VCaP (cell line): ENCODE measurements at regions not wholly inside any gene's neighbourhood (a gene's known extent, or its start where the extent isn't known, plus 50 kb on each side); places are given as distances from the start of the nearest gene placed in this dataset.
"Not testable (repeated sequence)": the region's sequence is repeated elsewhere in the genome, so short reads cannot be mapped to it uniquely, and the experiment has no call there.

Source experiments
- H3K27ac ChIP-seq: fragments of 450-650 bp; 2 replicates; pipeline ENCODE4 v1.5.1; 2017
- TF ChIP-seq, protein P1 (sequence below): fragments of 450-650 bp; conservative IDR thresholded peaks from 2 replicates; pipeline ENCODE4 v1.5.1; 2017; ENCODE audit warnings: mild to moderate bottlenecking, moderate library complexity

DNA sequence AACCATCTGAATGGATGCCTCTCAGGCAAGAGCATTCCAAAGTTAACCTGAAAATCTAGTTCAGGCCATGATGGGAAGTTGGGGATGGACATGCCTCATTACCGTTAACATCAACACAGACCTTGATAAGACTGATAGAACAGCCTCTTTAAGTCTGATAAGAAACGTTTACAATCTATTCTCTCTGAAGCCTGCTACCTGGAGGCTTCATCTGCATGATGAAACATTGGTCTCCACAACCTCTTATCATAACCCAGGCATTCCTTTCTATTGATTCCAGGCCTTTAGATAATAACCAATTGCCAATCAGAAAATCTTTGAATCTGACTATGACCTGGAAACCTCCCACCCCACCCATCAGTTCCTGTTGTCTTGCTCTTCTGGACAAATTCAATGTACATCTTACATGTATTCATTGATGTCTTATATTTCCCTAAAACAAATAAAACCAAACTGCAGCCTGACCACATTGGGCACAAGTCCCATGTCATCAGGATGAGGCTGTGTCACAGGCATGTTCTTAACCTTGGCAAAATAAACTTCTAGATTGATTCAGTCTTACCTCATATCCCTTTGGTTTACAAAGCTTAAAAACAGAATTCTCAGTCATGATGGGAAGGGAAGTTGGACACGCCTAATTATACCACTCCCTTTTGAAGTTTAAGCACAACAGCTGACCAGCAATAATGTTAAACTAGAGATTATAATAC is 843.8 kb upstream of the SPRY2 start:
- peak overlapping the region; percentile 61 for H3K27ac ChIP-seq
- TF ChIP-seq, protein P1, sequence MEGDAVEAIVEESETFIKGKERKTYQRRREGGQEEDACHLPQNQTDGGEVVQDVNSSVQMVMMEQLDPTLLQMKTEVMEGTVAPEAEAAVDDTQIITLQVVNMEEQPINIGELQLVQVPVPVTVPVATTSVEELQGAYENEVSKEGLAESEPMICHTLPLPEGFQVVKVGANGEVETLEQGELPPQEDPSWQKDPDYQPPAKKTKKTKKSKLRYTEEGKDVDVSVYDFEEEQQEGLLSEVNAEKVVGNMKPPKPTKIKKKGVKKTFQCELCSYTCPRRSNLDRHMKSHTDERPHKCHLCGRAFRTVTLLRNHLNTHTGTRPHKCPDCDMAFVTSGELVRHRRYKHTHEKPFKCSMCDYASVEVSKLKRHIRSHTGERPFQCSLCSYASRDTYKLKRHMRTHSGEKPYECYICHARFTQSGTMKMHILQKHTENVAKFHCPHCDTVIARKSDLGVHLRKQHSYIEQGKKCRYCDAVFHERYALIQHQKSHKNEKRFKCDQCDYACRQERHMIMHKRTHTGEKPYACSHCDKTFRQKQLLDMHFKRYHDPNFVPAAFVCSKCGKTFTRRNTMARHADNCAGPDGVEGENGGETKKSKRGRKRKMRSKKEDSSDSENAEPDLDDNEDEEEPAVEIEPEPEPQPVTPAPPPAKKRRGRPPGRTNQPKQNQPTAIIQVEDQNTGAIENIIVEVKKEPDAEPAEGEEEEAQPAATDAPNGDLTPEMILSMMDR = no peak

DNA sequence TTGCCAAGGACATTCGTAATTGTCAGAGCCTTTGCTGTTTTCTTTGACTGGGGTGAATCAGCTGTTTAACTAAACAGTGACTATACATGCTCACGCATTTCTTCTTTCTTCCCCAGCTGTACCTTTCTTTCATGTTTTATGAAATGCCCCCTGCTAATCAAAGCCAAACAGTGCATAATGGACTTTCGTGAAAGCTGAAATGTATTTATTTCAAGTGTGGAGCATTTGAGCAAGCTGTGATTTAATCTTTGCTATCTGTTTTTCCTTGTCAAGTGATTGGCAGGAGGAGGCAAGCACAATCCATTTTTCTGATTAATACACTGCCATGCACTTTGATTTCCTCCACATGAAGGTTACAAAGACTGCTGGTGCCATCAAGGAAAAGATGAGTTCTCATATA is 831.7 kb upstream of the SPRY2 start:
- H3K27ac ChIP-seq = peak overlapping the region; percentile 54
- TF ChIP-seq, protein P1 = no peak

DNA sequence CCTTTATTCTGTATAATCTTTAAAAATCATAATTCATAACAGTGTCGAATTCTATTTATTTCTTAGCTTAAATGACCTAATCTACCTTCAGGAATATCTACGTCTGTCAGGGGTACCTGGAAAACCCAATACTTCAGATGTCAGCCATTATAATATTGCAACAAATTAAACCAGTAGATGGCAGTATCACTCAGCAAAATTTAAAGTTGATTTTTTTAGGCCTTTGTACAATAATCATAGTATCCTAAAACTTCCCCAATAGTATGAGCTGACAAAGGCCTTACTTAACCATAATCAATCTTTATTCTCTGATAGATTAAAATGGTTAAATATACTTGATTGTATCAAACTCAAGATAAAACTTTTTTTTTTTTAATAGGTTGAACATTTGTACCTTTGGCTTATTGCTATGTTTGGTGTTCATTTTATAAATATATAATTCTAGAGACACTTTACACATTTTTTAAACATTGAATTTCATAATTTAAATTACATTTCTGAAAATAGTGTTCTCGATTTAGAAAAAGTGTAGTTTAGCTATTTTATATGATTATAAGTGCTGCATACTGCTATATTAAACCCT is 830.2 kb upstream of the SPRY2 start:
- TF ChIP-seq, protein P1 = peak; percentile 77
- H3K27ac ChIP-seq = no peak overlapping the region

DNA sequence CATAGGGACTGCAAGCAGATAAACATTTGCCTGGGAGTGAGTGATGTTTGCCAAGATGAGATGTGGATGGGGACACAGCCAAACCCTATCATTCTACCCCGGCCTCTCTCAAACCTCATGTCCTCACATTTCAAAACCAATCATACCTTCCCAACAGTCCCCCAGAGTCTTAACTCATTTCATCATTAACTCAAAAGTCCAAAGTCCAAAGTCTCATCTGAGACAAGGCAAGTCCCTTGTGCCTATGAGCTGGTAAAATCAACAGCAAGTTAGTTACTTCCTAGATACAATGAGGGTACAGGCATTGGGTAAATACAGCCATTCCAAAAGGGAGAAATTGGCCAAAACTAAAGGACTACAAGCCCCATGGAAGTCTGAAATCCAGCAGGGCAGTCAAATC is 822.9 kb upstream of the SPRY2 start:
- H3K27ac ChIP-seq = not testable (repeated sequence)

DNA sequence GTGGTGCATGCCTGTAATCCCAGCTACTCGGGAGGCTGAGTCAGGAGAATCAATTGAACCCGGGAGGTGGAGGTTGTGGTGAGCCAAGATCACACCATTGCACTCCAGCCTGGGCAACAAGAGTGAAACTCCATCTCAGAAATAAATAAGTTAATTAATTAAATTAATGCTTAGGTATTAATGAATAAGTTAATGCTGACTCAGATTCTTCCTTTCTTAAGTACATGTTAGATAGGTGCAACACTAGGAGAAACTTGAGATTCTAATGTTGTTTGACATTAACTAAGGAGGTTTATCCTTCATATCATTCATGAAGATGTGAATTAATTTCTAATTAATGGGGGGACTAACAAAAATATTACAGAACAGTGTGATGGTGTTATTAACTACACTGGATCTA is 812.6 kb upstream of the SPRY2 start:
- TF ChIP-seq, protein P1 = no peak
- no peak overlapping the region for H3K27ac ChIP-seq

DNA sequence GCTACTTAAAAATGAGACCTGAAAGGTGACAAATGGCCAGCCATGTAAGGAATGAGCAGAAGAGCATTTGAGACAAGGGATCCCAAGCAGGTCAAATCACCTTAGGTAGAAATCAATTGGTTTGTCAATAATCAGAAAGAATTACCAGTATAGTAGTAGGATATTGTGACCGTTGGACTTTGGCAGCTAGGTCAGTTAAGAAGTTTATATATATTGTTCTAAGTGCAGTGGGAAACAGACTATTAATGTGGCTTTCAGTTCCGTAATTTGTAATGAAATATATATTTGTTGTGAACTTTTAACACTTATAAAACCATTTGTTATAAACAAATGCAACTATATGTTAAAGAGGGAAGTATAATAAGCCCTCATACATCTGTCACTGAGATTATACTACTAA is 807.9 kb upstream of the SPRY2 start:
- no peak overlapping the region for H3K27ac ChIP-seq
- TF ChIP-seq, protein P1 = no peak

DNA sequence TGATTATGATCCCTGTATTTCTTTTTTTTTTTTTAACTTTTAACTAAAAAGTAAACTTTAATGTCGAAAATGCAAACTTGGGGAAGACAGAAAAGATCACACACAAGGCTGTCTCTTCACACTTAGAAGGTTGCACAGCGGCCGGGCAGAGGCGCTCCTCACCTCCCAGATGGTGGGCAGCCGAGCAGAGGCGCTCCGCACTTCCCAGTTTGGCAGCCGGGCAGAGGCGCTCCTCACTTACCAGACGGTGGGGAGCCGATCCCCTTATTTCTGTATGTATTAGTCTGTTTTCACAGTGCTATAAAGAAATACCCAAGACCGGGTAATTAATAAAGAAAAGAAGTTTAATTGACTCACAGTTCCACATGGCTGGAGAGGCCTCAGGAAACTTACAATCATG is 805.6 kb upstream of the SPRY2 start:
- H3K27ac ChIP-seq = not testable (repeated sequence)

DNA sequence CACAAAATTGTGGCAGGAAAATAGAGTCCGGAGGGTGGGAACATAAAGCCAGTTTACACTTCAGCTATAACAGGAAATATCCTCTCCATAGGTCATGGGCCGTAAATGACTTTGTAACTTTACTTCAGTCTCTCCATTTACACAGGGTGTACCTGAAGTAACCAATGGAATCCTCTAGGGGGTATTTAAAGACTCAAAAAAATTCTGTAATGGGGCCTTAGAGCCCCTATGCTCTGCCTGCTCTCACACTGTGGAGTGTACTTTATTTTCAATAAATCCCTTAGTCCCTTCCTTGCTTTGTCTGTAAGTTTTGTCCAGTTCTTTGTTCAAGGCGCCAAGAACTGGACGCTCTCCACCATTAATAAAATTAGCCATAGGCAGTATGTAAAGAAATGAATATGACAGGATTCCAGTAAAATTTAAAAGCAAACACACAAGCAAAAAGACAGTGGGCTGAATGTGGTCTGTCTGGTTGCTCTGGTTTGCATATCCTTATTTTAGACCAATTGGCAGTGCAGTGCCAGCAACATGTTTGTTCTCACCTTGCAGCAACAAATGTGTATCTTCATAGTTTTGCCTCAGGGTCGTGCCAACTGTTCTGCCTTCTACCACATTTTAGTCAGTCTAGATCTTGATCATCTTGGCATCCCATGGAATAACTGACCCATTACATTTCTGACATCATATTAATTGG is 801.5 kb upstream of the SPRY2 start:
- H3K27ac ChIP-seq = peak overlapping the region; percentile 91
- TF ChIP-seq, protein P1 = peak; percentile 41
